GM19372 (cell line): ENCODE measurements at regions not wholly inside any gene's neighbourhood (a gene's known extent, or its start where the extent isn't known, plus 50 kb on each side); places are given as distances from the start of the nearest gene placed in this dataset.
"Not testable (repeated sequence)": the region's sequence is repeated elsewhere in the genome, so short reads cannot be mapped to it uniquely, and the experiment has no call there.

Experiments
- ATAC-seq: cut with Tn5 transposase; IDR thresholded peaks from one replicate; pipeline ENCODE4 v1.9.1; 2021; ENCODE audit warnings: mild to moderate bottlenecking, low read depth, moderate library complexity; ENCODE audit not compliant: unreplicated experiment

DNA sequence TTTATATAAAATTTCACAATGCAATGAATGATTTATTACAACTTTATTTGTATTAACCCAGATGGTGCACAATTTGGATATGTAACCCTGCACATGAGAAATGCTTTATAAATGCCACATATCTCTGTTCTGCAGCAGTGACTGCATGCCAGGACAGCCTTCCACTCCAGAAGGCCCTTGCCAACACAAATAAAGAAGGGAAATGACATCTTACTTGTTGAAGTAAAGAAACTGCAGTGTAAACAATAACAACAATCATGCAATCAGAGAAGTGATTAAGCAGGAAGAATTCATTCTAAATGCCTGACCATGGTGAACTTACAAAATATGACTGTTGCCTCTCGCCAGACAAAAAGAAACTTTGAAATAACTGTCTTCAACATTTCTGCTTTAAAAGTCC lies 129.9 kb upstream of the CHST9 start:
- no peak for ATAC-seq

DNA sequence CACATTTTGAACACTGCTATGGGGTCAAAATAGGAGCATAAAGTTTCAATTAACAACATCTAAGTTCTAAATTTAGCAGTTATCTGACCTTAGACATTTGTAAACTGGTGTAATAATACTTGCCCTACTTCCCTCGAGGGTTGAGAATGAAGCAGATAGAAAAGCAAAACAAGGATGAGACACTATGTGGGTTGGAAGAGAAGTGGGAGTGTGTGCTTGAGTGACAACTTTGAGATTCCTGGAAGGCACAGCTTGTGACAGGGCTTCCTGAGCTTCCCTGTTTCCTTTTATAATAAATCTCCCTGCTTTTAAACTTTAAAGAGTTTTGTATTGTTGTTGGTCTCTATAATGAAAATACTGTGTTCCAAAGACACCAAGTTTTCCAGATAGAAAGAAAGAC lies 128.6 kb upstream of the CHST9 start:
- ATAC-seq, result no peak

DNA sequence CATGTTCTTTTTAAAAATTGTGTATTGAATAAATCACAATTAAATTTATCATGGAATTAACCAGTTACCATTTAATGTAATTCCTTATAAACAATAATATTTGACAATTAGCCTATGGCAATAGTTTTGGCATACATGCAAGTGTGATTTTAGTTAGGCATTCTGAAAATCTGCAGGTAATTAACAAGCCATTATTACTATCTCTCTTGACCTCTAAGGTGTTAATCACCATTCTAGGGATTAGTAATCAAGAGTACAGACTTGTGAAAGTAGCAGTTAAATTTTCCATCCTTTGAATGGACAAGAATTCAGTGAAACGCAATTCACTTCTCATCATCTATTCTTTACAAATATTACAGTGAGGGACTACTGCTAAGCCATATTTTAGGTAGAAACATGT lies 127.7 kb upstream of the CHST9 start:
- no peak for ATAC-seq

DNA sequence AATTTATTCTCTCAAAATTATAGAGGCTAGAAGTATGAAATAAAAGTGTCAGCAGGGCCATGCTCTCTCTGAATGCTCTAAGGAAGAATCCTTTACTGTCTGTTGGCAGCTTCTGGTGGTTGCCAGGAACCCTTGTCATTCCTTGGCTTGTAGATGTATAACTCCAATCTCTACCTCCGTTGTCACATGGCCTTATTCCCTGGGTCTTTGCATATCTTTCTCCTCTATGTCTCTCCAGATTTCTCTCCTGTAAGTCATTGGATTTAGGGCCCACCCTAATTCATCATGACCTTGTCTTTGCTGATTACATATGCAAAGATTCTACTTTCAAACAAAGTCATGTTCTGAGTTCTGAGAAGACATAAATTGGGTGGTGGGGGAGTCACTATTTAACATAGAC lies 127.0 kb upstream of the CHST9 start:
- ATAC-seq, result no peak

DNA sequence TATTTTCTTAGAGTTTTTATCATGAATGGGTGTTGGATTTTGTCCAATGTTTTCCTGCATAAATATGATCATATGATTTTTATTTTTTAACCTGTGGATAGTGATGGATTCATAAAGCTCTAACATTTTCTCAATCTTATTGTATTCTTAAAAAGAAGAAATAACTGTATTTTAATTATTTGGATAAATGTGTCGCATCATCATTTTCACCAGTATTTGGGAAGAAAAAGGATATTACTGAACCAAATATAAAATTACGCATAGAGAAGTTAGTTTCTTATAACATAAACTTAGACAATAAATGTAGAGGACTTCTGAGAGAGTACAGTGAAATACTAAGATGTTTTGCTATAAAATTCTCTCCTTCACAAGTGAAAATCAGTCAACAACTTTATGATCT lies 126.0 kb upstream of the CHST9 start:
- no peak for ATAC-seq

DNA sequence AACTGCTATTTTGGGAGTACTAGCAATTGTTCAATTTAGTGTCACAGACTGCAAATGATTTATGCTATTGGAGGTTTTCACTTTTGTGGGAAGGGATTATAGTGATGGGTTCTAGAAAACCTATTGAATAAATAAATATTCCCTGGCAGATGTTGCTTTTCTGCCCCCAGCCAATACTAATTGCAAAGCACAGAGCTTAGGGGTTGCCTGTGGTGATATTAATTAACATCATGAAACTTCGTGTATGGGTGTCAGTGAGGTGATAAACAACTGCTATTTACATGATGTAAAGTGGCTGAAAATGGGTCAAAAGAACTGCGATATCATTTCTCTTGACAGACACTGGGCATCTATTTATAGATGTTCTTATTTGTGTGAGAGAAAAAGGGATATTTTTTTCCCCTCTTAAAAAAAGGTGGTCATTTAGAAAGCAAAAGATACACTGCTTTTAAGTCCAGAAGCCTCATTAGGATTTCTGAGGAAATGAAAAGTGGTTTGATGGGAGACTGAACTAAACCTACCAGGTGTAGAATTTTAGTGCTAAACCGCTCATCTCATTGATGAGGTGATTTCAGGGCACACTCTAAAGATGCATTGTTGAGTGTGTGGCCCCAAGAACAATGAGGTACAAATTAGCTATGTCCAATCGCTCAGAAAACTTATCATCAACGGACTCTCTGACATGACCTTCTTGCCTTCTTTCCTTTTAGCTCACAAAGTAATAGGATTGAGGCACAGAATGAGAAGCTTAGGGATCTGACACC lies 116.7 kb upstream of the CHST9 start:
- no peak for ATAC-seq

DNA sequence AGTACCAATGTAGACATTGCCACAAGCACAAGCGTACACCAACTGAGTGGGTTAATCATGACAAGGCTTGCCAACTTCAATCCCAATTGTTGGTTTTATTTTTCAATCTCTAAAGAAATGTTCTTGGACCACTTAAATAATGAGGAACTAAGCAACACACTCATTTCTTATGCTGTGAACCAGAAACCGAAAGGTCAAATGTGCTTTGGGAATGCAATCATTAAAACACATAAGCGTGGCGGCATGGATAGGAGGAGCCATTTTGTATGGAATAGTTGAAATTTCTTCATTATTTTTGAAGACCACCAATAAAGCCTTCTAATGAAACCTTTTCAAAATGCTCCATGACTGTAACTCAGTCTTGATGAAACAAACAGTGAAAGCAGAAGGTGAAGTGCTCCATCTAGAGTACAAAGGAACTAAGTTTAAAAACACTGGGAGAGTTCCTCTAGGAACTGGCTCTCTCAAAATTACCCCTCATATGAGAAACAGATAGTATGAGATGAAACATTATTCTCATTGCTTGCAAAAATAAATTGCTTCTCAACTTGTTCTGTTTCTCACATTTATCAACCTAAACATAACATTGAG lies 113.2 kb upstream of the CHST9 start:
- no peak for ATAC-seq

DNA sequence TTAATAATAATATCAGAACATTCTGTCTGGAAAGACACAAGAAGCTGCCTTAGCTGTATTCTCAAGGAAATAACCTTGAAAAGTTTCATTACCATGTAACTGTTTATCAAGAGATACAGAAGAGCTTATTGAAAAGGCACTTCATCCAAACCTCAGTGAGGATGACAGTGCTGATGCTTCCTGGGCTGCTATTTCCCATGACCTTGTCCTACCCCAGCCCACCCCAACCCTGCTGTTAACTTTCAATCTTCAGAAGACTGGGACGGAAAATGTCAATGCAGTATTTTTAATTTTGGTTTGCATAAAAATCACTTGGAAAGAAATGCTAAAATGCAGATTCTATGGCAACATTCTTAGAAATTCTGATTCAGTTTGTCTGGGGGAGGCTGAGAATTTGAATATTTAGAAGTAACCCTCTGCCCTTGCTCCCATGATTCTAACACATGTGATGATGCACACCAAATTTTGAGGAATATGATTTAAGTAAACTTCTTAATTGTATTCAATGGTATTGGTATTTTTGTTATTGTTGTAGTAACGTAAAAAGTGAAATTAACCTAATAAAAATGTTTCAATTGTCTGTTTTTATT lies 101.0 kb upstream of the CHST9 start:
- ATAC-seq, result not testable (repeated sequence)

DNA sequence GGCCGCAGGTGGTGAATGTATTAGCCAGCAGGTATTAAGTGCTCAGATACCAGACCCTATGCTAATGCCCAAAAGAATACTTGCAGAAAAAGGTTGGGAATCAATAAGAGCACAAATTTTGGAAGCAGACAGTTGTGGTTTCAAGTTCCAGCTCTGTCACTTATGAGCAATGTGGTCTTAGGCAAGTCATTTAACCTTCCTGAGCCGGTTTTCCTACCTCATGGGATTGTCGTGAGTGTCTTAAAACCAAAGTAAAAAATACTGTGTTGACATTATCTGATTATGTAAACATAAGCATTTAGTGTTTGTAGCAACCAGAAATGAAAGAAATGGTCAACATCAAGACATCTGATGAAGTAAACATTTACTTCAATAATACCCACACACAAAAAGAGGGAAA lies 93.0 kb upstream of the CHST9 start:
- no peak for ATAC-seq

DNA sequence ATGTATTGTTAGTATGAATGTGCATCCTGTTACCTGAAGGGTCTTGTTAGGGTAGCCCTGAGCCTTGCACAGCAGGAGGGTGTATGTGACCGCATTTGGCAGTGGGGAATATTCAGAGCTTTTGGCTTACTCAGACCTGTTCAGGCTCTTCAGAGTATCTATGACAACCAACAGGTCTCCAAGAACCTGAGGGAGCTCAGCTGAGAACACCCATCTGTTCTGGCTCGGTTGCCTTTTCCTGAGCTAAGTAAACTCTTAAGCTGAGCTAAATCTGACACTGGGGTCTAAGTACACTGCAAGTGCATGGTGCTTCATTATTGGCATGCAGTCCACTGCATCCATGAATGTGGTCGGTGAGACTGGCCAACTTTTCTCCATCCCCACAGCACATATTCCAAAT lies 92.4 kb upstream of the CHST9 start:
- no peak for ATAC-seq

DNA sequence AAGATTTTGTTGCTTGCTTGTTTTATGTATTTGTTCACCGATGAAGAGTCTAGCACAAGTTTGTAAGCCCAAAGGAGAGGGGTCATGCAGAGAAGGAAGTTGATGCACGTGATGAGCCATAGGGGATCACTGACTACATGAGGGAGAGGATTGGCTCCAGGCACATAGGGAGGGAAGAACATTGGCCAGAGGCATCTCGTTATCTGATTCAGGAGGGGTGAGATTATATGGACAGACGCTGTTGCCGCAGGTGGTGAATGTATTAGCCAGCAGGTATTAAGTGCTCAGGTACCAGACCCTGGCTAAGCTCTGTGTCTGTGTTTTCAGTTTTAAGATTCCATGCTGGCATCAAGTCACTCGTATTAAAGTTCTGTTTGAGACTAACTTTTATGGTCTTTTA lies 91.8 kb upstream of the CHST9 start:
- ATAC-seq, result no peak

DNA sequence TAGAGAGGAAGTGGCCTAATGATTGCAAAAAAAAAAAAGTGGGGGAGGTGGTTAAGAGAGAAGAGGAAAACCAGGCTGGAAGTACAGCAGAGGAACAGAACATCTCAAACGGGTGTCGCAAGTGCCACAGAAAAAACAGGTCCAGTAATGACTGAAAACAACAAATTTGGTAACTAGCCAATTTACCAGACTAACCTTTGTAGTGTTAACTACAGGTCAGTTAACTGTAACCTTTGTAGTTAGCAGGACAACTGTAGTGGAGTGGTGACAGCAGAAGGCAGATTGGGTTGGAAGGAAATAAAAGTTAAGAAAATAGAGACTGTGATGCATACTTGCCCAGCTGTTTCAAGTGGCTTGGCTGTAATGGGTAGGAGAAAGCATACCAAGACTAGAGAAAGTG lies 91.4 kb upstream of the CHST9 start:
- no peak for ATAC-seq

DNA sequence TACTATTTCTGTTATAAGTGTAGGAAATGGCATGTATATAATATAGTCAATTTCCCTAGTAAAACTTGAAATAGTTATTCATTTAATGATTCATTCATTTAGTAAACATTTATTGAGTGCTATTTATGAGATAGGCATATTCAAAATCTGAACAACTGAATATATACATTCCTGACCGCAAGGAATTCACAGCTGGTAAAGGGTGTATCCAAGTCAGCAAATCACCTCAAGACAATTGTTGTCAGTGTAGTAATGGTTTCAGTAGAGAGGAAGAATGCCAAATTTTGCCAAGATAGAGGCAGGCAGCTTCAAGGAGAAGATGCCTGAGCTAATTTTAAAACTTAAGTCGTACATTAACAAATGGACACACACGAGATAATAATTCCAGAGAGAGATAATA lies 89.8 kb upstream of the CHST9 start:
- ATAC-seq, result no peak

DNA sequence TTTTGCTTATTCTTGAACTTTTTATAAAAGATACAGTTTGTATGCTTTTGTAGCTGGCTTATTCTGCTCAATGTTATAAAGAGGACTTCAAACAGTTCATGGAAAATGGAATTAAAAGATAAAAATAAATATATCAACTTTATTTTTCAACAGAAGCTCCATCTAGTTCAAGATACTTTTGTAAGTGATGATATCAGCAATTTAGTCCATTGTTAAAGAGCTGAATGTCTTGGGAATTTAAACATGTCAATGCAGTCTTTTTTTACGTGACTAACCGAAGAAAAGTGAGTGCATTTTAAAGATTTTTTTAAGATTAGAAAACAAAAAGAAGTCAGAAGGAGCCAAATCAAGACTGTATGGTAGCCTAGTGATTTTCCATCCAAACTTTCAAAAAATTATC lies 85.4 kb upstream of the CHST9 start:
- ATAC-seq, result no peak

DNA sequence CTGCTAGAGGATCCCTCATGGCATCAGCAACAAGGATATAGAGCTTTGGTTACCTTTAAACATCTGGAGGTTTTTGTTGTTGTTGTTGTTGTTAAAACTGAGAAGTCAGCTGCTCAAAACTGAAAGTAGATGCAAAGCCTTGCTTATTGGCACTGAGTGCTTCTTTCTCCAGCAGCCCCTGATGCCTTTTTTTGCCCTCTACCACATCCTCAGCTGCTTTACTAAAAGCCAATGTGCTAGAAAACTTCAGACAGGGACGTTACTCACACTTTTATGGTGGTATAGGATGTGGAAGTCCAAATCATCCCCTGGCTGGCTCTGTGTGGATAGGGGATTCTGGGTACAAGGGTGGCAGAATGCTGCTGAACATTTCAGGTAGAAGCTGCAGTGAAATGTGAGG lies 78.3 kb upstream of the CHST9 start:
- no peak for ATAC-seq

DNA sequence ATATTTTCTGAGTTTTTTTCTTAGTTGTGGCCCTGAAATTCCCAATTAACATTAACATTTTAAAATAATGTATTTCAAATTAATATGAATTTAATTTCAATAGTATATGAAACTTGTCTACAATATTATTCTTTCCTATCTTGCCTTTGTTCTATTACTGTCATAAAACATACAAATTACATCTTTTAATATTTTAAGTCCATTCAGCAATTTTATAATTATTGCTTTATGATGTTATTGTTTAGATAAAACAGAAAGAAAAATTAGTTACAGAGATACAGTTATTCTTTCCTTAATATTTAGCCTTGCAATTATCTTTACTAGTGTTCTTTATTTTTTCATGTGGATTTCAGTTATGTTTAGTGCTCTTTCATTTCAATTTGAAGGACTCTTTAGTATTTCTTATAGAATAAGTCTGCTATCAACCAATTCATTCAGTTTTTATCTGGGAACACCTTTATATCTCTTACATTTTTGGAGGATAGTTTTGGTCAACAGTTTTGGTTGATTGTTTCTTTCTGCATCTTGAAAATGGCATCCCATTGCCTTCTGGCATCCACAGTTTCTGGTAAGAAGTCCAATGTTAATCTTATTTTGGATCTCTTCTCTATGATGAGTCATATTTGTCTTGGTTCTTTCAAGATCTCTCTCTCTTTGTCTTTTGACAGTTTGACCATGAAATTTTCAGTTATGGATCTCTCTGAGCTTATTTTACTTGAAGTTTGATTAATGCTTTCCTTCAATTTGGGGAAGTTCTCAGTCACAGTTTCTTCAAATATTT lies 76.9 kb upstream of the CHST9 start:
- no peak for ATAC-seq

DNA sequence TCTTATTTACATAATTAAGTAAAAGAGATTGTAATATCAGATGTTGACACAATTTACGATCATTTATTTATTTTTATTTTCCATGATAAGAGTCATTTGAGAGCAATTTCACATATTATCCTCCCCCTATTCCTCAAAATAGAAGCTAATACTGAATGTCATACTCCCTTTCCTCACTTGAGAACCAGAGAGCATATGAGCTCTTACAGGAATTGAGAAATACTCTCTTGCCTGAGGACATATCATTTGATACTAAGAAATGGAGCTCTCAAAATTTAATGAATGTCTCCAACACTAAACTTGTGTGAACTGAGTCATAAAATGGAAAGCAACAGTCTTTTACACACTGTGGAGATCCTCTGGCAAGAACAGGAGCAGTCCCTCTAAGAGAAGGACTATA lies 68.5 kb upstream of the CHST9 start:
- ATAC-seq, result no peak

DNA sequence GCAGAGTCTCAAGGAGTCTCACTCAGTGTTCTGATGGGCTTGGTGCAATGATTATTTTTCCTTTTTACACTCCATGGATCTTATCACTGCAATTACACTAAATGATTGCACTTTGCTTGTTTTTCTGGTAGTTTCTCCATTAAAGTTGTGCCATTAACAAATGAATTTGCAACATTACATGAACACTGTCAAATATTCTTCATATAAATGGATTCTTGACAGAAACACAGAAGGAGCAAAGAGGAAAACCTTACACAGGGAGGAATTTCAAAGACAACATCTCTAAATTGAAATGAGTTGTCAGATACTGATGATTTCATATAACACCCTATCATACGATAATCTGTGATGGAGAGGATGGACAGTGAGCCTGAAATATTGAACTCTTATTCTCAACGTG lies 65.4 kb upstream of the CHST9 start:
- no peak for ATAC-seq

DNA sequence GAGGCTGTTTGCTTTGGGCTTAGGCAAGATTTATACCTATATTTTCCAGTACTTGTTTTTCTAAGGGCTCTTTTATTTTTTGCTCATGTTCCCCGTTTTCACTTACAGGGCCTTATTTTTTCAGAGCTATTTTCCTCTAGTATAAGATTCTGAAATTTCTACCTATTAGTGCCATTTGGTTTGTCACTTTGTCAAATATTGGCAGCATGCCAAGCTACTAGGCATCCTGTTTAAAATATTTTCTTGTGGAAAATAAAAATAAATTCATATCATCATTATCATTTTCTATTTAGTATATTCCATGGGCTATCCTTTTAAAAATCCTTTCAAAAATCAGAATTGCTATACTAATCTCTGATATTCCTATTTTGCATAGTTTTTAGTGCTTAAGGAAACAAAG lies 64.8 kb upstream of the CHST9 start:
- ATAC-seq, result no peak

DNA sequence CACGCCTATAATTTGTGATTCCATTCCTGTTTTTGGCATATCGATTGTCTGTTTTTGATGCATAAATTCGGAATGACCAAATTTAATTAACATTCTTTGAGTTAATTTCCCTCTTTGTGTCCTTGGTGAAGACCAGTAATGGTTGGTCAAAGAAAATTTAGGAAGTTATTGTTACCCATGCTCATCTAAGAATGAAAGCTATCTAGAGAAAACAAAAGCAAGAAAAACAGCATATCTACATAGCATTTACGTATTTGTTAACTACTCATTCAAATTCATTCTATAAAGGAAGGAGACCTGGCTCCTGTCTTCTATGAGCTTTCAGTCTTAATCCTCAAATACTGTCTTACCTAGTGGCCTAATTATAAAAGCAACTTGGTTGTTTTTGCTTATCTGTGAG lies 59.2 kb upstream of the CHST9 start:
- ATAC-seq, result no peak

DNA sequence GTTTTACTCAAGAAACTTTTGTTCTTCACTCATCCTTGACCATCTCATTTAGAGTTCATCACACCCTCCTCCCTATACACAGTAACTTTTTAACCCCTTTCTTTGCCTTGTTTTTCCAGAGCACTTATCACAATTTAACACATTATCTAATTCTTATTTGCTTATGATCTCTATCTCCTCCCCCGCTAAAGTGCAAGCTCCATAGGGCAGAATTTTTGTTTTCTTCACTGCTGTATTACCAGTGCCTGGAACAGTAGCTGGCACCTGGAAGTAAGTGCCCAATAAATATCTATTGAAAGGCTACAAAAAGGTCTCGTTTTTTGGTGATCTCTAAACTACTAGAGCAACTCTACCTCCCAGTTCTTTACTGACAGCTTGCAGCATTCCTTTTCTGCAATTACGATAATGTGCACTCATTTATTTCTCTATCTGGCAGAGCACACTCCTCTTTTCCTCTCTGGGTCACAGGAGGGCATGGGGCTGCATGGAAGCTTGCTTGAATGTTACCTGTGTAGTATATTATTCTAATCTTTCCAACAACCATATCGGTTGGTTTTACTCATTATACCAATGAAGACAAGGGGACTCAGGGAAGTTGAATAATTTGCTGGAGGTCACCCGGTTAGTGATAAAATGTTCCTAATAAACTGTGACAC lies 57.4 kb upstream of the CHST9 start:
- ATAC-seq, result no peak
